Ramos (cell line): ENCODE measurements at regions not wholly inside any gene's neighbourhood (a gene's known extent, or its start where the extent isn't known, plus 50 kb on each side); places are given as distances from the start of the nearest gene placed in this dataset.
"Not testable (repeated sequence)": the region's sequence is repeated elsewhere in the genome, so short reads cannot be mapped to it uniquely, and the experiment has no call there.

Experiments used
- in situ Hi-C: fragments of 300-500 bp; cut with MboI; formaldehyde crosslinking; loops from one replicate; pipeline ENCODE4 v1.14.3; 2022; ENCODE audit warnings: low sequenced_read_pairs; ENCODE audit not compliant: unreplicated experiment

- in situ Hi-C loops: no loop called here
Observed at GRCh38 chr2:67566958-67567635, 170.0 kb downstream of the ETAA1 start.

- in situ Hi-C loops: no loop called here
Observed at GRCh38 chr2:67567886-67568285, 170.8 kb downstream of the ETAA1 start.

GRCh38 chr2:67570611-67571010 lies 173.5 kb downstream of the ETAA1 start:
- in situ Hi-C loops: no loop called here

DNA sequence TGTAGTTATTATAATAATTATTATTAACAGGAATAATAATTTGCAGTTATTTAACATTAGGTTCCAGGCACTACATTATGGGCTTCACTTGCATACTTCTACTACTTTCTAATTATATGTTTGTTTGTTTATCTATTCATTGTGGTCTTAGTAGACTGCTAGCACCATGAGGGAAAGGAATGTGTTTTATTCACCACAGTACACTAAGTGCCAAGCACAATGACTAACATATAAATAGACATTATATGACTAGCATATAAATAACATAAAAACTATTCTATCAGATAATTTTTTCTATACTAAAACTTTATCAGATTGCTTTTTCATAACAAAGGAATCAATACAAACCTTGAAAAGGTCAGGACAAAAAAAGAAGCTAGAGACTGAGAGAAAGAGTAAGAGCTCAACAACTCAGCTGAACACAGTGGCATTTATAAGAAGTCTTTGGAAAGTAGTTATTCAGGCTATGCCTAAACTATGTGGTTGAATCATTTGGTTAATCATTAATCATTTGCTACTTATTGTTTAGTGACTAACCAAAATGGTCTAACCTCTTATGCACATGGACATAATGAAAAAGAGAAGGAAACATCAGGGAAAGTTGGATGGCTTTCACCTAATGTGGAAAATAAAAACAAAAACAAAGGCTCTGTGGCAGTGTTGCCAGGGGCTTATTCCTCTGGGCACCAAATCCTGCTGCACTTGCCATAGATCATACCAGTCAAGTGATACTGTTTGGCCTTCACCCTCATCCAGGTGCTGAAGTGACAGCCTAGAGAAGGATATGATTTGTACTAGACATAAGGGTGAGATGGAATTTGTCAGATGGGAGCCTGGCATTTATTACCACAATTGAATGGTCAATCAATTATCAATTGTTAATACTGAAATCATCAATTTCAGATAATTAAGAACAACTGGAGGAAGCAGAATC lies 174.9 kb downstream of the ETAA1 start:
- in situ Hi-C loops: no loop called here

- in situ Hi-C loops: no loop called here
Observed at GRCh38 chr2:67572721-67573435, 175.7 kb downstream of the ETAA1 start.

DNA sequence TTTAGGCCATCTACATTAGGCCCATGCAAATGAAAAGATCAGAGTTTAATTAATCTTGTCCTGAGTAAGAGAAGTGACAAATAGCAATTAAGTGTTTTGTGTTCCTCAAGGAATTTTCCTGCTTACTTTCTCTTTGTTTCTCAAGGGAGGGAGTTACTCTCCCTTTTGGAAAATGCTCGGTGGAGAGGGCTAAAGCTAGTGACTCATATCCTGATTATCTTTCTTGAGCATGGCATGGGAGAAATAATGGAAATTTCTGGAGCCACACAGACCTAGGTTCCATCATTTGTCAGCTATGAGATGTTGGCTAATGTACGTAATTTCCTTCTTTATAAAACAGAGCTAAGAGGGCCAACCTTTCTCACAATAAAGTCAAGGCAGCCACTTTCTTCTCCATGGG lies 177.1 kb downstream of the ETAA1 start:
- in situ Hi-C loops: no loop called here

GRCh38 chr2:67576226-67576625 lies 179.1 kb downstream of the ETAA1 start:
- in situ Hi-C loops: no loop called here

DNA sequence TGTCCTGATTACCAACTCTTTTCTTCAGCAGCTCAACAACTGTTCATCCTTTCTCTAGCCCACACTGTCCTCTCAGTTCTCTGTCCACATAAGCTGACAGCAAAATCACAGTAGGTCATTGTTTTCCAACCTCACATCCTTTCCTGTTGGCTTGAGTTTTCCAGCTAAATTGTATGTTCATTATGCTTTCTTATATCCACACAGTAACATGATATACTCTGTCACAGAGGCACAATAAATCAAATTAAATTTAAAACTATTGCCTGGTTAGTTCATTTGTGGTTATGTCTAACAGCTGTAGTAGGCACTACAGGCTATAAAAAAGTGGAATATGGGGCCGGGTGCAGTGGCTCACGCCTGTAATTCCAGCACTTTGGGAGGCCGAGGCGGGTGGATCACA lies 179.9 kb downstream of the ETAA1 start:
- in situ Hi-C loops: no loop called here

DNA sequence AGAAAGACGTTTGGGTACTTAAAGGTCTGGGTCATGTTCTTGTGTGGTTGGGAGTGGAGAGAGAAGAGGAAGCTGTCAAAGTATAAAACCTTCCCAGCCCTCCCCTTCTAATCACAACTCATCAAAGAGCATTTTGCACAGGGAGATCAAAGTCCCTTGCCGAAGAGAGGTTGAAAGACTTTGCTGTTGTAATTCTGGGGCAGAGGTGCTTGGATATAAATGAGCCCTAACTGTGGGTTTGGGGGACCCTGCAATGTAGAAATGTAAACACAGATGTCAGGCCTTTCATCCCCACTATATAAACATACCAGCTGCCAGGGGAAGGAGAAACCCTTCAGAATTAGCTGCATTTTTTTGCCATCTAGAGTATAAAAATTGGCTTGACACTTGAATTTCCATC lies 182.1 kb downstream of the ETAA1 start:
- in situ Hi-C loops: no loop called here

DNA sequence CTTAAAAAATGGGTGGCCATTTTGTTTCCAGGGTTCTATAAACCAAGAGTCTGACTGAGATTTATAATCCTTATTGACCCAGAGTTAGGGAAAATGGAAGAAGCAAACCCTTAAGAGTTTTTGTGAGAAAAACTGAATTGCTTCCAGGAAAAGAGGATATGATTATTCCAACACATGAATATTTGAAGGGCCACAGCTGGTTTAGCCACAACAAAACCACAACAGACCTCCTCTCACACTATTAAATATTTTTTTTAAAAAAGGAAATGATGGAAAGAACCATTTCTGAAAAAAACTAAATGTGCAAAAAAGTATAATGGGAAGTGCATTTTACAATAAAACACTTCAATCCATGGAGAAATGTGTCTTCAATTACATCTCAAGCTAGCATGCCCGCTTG lies 182.7 kb downstream of the ETAA1 start:
- in situ Hi-C loops: no loop called here

GRCh38 chr2:67581751-67582150 lies 184.6 kb downstream of the ETAA1 start:
- in situ Hi-C loops: no loop called here

GRCh38 chr2:67583185-67583584 lies 186.1 kb downstream of the ETAA1 start:
- in situ Hi-C loops: no loop called here

GRCh38 chr2:67585400-67585799 lies 188.3 kb downstream of the ETAA1 start:
- in situ Hi-C loops: no loop called here

- in situ Hi-C loops: not testable (repeated sequence)
Observed at GRCh38 chr2:67589121-67589520, 192.0 kb downstream of the ETAA1 start.

- in situ Hi-C loops: not testable (repeated sequence)
Observed at GRCh38 chr2:67594522-67594921, 197.4 kb downstream of the ETAA1 start.

GRCh38 chr2:67596871-67597270 lies 199.7 kb downstream of the ETAA1 start:
- in situ Hi-C loops: no loop called here

GRCh38 chr2:67599561-67599960 lies 202.4 kb downstream of the ETAA1 start:
- in situ Hi-C loops: no loop called here

DNA sequence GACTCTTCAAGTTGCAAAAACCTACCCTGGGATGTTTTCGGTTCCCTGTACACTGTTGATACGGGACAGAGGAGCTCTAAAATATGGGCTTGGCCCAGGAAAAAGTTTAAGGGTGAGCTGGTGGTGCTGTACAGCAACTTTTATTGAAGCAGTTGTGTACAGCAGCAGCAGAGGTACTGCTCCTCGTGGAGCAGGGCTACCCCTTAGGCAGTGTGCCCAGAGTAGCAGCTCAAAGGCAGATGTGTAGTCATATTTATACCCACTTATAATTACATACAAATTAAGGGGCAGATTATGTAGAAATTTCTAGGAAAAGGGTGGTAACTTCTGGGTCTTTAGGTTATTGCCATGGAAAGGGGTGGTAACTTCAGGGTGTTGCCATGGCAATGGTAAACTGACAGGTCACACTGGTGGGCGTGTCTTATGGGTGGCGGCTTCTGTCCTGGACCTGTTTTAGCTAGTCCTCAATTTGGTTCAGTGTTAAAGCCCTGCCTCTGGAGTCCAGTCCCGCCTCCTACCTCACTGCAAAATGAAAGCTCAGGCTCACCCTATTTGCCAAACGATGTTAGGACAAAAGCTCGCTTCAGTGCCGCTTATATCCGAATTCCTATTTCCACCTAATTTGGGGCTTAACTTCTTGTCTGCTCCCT lies 203.2 kb downstream of the ETAA1 start:
- in situ Hi-C loops: no loop called here

- in situ Hi-C loops: no loop called here
Observed at GRCh38 chr2:67600946-67601345, 203.8 kb downstream of the ETAA1 start.

GRCh38 chr2:67604360-67604759 lies 207.2 kb downstream of the ETAA1 start:
- in situ Hi-C loops: no loop called here
